ENCODE measurements at regions not wholly inside any gene's neighbourhood (a gene's known extent, or its start where the extent isn't known, plus 50 kb on each side); places are given as distances from the start of the nearest gene placed in this dataset.

DNA sequence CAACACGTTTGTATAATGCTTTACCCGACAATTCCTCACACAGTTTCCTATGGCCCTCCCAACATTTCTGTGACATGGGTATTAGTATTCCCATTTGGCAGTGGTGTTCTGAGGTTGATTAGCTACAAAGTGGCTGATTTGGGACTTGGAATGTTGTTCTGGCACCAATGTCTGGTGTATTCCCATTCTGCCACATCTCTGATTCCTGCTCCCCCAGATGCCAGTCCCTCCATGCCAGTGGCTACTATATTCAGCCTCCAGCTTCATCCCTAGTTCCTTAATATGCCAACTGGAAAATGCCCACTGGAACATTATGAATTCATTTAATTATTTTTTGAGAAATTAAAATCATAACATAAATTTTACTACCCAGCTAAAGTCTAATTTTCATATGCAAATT lies 60.6 kb upstream of the NBEA start:
- DNase-seq (ENCODE audit: low read depth in 2 of 2) = no peak

DNA sequence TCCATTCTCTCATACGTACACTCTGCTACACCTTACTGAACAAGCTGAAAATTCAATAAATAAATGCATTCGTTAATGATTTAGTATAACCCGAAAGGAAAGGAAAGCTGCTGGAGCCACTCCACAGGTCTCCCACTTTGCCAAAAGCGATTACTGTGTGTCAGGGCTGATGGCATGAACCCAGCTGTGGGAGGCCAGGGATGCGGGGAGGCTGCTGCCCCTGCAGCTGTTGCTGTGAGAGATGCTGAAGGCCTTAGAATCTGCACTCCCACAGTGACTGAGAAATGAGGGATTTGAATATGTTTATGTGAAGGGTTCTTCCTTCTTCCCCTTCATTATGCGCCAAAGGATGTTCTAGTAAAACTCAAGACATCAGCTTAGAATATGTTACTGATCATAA lies 58.7 kb upstream of the NBEA start:
- no peak for DNase-seq (ENCODE audit: low read depth in 2 of 2)

DNA sequence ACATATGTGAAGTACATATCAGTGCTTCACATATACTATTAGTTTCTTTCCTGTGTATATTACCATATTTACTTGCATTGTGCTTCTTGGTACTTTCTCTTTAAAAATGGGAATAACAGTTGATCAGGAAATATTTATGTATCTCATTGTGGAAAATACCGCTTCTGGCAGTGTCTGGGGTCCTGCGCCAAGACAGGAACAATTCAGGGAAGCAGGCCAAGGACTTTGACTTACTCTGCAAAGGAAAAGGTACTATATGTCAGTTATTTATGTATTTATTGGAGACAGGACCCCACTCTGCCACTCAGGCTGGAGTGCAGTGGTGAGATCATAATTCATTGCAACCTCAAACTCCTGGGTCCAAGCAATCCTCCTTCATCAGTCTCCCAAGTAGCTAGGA lies 57.7 kb upstream of the NBEA start:
- DNase-seq (ENCODE audit: low read depth in 2 of 2) = no peak

DNA sequence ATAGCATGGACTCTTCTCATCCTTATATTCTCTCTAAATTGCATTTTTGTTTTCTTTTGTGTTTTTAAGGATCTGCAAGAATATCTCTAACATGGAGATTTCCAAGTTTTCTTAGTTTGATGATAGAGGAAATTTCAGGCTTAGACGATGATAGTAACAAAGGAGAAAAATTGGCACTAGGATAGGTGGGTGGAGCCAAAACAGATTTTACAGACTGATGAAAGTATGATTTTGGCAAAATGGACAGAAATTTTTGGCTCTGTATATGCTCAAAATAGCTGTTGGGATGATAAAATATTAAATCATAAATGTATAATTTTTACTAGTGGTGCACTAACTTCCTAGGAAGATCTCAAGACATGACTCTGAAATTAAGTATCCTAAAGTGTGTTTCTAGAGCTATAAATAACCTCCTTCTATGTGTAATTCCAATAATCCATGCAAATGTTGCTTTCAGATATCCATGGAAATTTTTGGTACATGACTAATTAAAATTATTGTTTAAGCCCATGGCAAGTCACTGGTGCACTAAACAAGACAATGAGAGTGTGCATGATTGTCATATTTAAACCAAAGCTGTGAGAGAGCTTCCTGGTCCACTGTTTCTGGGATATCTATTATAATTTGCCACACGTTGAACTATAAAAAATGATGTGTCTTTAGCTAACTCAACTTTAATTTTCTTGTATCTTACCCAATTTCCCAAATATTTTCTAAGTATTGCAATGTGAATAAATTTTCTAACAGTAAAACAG lies 55.8 kb upstream of the NBEA start:
- DNase-seq (ENCODE audit: low read depth in 2 of 2) = no peak

DNA sequence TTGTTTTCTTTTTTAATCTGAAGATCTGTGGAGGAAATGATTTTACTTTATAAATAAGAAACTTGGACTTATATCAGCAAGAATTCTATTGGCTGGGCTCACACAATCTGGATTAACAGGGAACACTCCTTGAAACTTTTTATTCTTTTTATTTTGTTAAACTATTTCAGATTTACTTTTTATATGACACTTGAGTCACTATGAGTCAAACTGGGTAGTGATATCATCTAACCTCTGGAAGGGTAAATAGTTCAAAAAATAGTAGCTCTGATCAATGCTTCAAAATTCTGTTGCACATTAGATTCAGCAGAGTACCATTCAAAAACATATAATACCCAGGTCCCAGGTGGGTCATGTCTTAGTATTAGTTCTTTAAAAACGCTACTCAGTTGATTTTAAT lies 55.1 kb upstream of the NBEA start:
- no peak for DNase-seq (ENCODE audit: low read depth in 2 of 2)

Data from activated CD8-positive, alpha-beta memory T cell treated with anti-CD3 and anti-CD28 coated beads for 4 hours (primary cell).